ENCODE measurements at regions not wholly inside any gene's neighbourhood (a gene's known extent, or its start where the extent isn't known, plus 50 kb on each side); places are given as distances from the start of the nearest gene placed in this dataset.

DNA sequence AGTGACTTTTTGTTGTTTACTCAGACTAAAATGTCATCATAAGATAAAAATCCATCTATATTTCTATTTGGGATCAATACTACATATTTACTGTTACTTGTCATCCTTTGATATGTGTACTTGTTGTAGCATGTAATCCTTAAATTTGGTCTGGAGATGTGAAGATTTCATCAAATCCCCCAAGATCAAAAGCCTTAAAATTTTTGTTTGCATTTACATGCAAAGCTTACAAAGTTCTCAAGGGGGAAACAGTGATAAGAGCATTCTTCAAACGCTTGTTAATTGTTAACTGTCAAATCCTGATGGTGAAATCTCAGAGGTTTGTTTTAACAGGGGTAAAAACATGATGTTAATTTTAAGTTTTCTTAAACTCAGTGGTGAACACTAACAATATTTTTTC is 84.9 kb upstream of the SKAP2 start:
- no peak for DNase-seq
- Mint-ChIP-seq H3K27ac (ENCODE audit: unreplicated experiment) (no peak overlapping the region), H3K9me3 (ENCODE audit: unreplicated experiment) (no peaks in the 10 kb centered on the region), H3K27me3 (ENCODE audit: unreplicated experiment) (no peaks in the 10 kb centered on the region), H3K4me1 (ENCODE audit: low read depth, unreplicated experiment) (peaks cover 8% of the 10 kb centered on the region), H3K4me3 (ENCODE audit: unreplicated experiment) (no peak overlapping the region), H3K36me3 (ENCODE audit: unreplicated experiment) (no peaks in the 10 kb centered on the region)
- no peak for TF ChIP-seq CTCF (IDR thresholded peaks at IDR 0.05; ENCODE audit: partially characterized antibody, unreplicated experiment)

- H3K36me3 Mint-ChIP-seq (ENCODE audit: unreplicated experiment): no peaks in the 10 kb centered on the region
- H3K4me3 Mint-ChIP-seq (ENCODE audit: unreplicated experiment): no peak overlapping the region
- no peak for TF ChIP-seq CTCF (IDR thresholded peaks at IDR 0.05; ENCODE audit: partially characterized antibody, unreplicated experiment)
- DNase-seq: no peak
- H3K27me3 Mint-ChIP-seq (ENCODE audit: unreplicated experiment): no peaks in the 10 kb centered on the region
- H3K4me1 Mint-ChIP-seq (ENCODE audit: low read depth, unreplicated experiment): peaks cover 8% of the 10 kb centered on the region
- H3K9me3 Mint-ChIP-seq (ENCODE audit: unreplicated experiment): no peaks in the 10 kb centered on the region
- H3K27ac Mint-ChIP-seq (ENCODE audit: unreplicated experiment): no peak overlapping the region
These were observed 84.3 kb upstream of the SKAP2 start for GRCh38 chr7:26948617-26949118.

GRCh38 chr7:26944501-26945358 is 80.3 kb upstream of the SKAP2 start:
- Mint-ChIP-seq H3K27me3 (ENCODE audit: unreplicated experiment) (no peaks in the 10 kb centered on the region), H3K4me3 (ENCODE audit: unreplicated experiment) (no peak overlapping the region), H3K4me1 (ENCODE audit: low read depth, unreplicated experiment) (peaks cover 6% of the 10 kb centered on the region), H3K9me3 (ENCODE audit: unreplicated experiment) (no peaks in the 10 kb centered on the region), H3K36me3 (ENCODE audit: unreplicated experiment) (no peaks in the 10 kb centered on the region), H3K27ac (ENCODE audit: unreplicated experiment) (no peak overlapping the region)
- no peak for DNase-seq
- no peak for TF ChIP-seq CTCF (IDR thresholded peaks at IDR 0.05; ENCODE audit: partially characterized antibody, unreplicated experiment)

GRCh38 chr7:26937939-26938623 is 73.7 kb upstream of the SKAP2 start:
- no peak for DNase-seq

More at GRCh38 chr7:26937939-26938623, 73.7 kb upstream of the SKAP2 start:
- Mint-ChIP-seq H3K4me1 (ENCODE audit: low read depth, unreplicated experiment) (no peaks in the 10 kb centered on the region), H3K9me3 (ENCODE audit: unreplicated experiment) (peaks cover 2% of the 10 kb centered on the region), H3K27ac (ENCODE audit: unreplicated experiment) (no peak overlapping the region), H3K27me3 (ENCODE audit: unreplicated experiment) (no peaks in the 10 kb centered on the region), H3K36me3 (ENCODE audit: unreplicated experiment) (no peaks in the 10 kb centered on the region), H3K4me3 (ENCODE audit: unreplicated experiment) (no peak overlapping the region)
- no peak for TF ChIP-seq CTCF (IDR thresholded peaks at IDR 0.05; ENCODE audit: partially characterized antibody, unreplicated experiment)
